ENCODE measurements at regions not wholly inside any gene's neighbourhood (a gene's known extent, or its start where the extent isn't known, plus 50 kb on each side); places are given as distances from the start of the nearest gene placed in this dataset.

DNA sequence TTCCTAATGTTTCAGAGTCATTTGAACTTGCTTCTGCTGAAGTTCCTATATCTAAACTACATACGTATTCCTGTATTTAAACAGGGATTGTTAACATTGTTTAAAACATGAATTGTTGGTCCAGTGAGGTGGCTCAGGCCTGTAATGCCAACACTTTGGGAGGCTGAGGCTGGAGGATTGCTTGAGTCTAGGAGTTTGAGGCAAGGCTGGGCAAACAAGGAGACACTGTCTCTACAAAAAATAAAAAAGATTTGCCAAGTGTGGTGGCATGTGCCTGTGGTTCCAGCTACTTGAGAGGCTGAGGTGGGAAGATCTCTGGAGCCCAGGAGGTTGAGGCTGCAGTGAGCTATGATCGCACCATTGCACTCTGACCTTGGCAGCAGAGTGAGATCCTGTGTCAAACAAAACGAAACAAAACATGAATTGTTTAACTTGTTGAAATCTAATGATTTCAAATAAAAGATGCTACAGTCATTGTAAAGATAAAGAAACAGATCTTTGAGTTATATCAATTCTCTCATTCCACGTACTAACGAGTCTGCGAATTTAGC, 809.4 kb downstream of the TYW1 start:
- no peaks in the 10 kb centered on the region for H3K36me3 ChIP-seq (ENCODE audit: control insufficient read depth in 3 of 3, insufficient read depth in 2 of 3, low read depth in 1 of 3, low read length in 3 of 3)
- no peak for FAIRE-seq
- H3K4me1 ChIP-seq (ENCODE audit: control insufficient read depth in 3 of 3, insufficient read depth in 2 of 3, low read depth in 1 of 3, low read length in 2 of 3): no peaks in the 10 kb centered on the region
- DNase-seq: no peak
- no peaks in the 10 kb centered on the region for H3K9me3 ChIP-seq (ENCODE audit: control insufficient read depth in 2 of 2, insufficient read depth in 1 of 2, low read depth in 1 of 2, low read length in 1 of 2)
- 68 to 75% (median 74%) methylated on average over 6 of the region's 6 CpGs for WGBS, 3 donors
- H3K27ac ChIP-seq (ENCODE audit: low read depth in 1 of 3, low read length in 2 of 3): no peak overlapping the region
- H3K4me3 ChIP-seq (ENCODE audit: low read depth in 1 of 3, low read length in 3 of 3): no peak overlapping the region
- no peaks in the 10 kb centered on the region for H3K27me3 ChIP-seq (ENCODE audit: control insufficient read depth in 3 of 3, insufficient read depth in 3 of 3, low read length in 3 of 3)

DNA sequence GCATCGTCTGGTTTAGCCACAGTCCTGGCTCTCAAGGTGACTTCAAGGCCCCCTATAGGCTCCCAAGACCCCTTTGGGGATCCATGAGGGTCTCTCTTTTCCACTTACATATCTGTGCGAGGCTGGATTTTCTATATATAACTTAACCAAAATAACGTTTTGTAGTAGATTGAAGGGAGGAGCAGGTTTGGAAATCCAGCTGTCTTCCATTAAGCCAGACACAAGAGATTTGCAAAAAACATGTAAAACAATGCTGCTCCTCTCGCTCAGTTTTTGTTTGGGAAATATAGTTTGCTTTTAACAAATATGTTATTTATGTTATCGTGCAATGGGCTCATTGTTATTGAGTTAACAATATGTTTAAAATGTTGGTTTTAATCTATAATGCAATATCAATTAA, 811.2 kb downstream of the TYW1 start:
- no peak overlapping the region for H3K4me3 ChIP-seq (ENCODE audit: low read depth in 1 of 3, low read length in 3 of 3)
- H3K27ac ChIP-seq (ENCODE audit: low read depth in 1 of 3, low read length in 2 of 3): no peak overlapping the region
- H3K4me1 ChIP-seq (ENCODE audit: control insufficient read depth in 3 of 3, insufficient read depth in 2 of 3, low read depth in 1 of 3, low read length in 2 of 3): no peaks in the 10 kb centered on the region
- H3K36me3 ChIP-seq (ENCODE audit: control insufficient read depth in 3 of 3, insufficient read depth in 2 of 3, low read depth in 1 of 3, low read length in 3 of 3): no peaks in the 10 kb centered on the region
- WGBS, 3 donors: 65 to 87% (median 77%) methylated on average over 5 of the region's 5 CpGs
- DNase-seq: no peak
- no peaks in the 10 kb centered on the region for H3K27me3 ChIP-seq (ENCODE audit: control insufficient read depth in 3 of 3, insufficient read depth in 3 of 3, low read length in 3 of 3)
- no peaks in the 10 kb centered on the region for H3K9me3 ChIP-seq (ENCODE audit: control insufficient read depth in 2 of 2, insufficient read depth in 1 of 2, low read depth in 1 of 2, low read length in 1 of 2)
- FAIRE-seq: no peak

DNA sequence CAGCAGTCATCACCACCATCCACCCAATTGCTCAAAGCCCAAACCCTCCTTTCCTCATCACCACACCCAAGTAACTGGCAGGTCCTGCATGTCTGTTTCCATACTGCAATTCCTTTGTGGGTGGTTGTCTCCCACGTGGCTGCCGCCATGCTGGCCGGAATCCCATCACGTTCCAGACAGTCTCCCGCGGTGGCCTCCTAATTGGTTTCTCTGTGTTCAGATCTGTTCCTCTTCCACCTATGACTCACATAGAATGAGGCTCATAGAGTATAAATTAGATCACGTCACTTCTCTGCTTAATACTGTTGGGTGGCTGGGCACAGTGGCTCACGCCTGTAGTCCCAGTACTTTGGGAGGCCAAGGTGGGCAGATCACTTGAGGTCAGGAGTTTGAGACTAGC, 813.0 kb downstream of the TYW1 start:
- H3K9me3 ChIP-seq (ENCODE audit: control insufficient read depth in 2 of 2, insufficient read depth in 1 of 2, low read depth in 1 of 2, low read length in 1 of 2): no peaks in the 10 kb centered on the region
- no peak overlapping the region for H3K4me3 ChIP-seq (ENCODE audit: low read depth in 1 of 3, low read length in 3 of 3)
- no peak overlapping the region for H3K27ac ChIP-seq (ENCODE audit: low read depth in 1 of 3, low read length in 2 of 3)
- no peak for FAIRE-seq
- H3K36me3 ChIP-seq (ENCODE audit: control insufficient read depth in 3 of 3, insufficient read depth in 2 of 3, low read depth in 1 of 3, low read length in 3 of 3): no peaks in the 10 kb centered on the region
- H3K4me1 ChIP-seq (ENCODE audit: control insufficient read depth in 3 of 3, insufficient read depth in 2 of 3, low read depth in 1 of 3, low read length in 2 of 3): no peaks in the 10 kb centered on the region
- no peak for DNase-seq
- 84 to 91% (median 86%) methylated on average over 8 of the region's 8 CpGs for WGBS, 3 donors
- H3K27me3 ChIP-seq (ENCODE audit: control insufficient read depth in 3 of 3, insufficient read depth in 3 of 3, low read length in 3 of 3): no peaks in the 10 kb centered on the region

DNA sequence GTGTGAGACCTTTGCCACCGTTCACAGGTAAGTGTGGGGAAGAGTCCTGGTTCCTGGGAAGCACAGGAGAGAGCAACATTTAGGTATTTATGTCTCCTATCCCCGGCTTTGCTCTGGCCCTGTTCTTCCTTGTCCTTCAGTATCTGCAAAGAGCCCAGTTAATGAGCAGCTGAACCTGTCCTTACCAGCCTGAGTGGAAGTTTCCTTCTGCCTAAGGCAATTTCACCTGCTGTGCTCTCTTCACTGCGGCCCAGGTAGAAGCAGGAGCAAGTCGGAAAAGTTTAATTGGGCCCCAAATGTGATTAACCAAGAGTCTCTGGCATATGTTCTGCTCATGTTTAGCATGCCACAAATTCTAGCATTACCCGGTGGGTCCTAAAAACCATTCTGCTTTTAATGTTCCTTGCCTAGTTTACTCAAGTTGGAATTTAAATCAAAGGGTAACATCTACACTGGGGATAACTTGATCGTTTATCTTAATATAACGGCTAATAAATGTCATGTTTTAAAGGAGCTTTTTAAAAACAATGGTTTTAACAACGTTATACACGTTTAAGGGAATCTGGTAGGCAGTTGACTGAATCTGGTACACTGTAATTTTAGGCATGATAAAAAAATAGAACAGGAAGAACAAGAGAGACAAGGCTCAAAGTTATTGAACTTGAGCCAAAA, 817.1 kb downstream of the TYW1 start:
- H3K4me3 ChIP-seq (ENCODE audit: low read depth in 1 of 3, low read length in 3 of 3): no peak overlapping the region
- no peaks in the 10 kb centered on the region for H3K4me1 ChIP-seq (ENCODE audit: control insufficient read depth in 3 of 3, insufficient read depth in 2 of 3, low read depth in 1 of 3, low read length in 2 of 3)
- H3K36me3 ChIP-seq (ENCODE audit: control insufficient read depth in 3 of 3, insufficient read depth in 2 of 3, low read depth in 1 of 3, low read length in 3 of 3): no peaks in the 10 kb centered on the region
- H3K27ac ChIP-seq (ENCODE audit: low read depth in 1 of 3, low read length in 2 of 3): no peak overlapping the region
- H3K27me3 ChIP-seq (ENCODE audit: control insufficient read depth in 3 of 3, insufficient read depth in 3 of 3, low read length in 3 of 3): no peaks in the 10 kb centered on the region
- 64 to 71% (median 65%) methylated on average over 9 of the region's 9 CpGs for whole genome bisulfite sequencing, 3 donors
- peaks cover 0 to 7% of the 10 kb centered on the region in 2 donors for H3K9me3 ChIP-seq (ENCODE audit: control insufficient read depth in 2 of 2, insufficient read depth in 1 of 2, low read depth in 1 of 2, low read length in 1 of 2)
- no peak for DNase-seq
- no peak for FAIRE-seq

DNA sequence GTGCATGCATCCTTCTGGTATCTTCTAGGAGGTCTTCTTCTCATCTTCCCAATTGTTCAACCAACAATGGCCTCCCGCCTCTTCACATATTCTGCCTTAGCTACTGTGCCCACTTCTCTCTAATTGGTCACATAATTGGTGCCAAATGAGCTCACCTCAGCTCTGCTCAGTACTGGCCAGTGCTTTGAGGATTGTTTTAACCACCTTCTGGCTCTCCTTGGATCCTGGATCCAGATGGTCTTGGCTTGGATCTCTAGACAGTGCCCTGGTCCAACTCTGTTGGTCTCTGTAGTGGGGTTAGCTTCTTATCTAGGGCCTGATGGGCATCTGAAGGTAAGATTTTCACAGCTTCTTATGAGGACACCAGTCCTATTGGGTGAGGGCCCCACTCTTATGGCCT, 820.8 kb downstream of the TYW1 start:
- no peaks in the 10 kb centered on the region for H3K27me3 ChIP-seq (ENCODE audit: control insufficient read depth in 3 of 3, insufficient read depth in 3 of 3, low read length in 3 of 3)
- DNase-seq (no peak), FAIRE-seq (no peak)
- no peak overlapping the region for H3K27ac ChIP-seq (ENCODE audit: low read depth in 1 of 3, low read length in 2 of 3)
- H3K4me1 ChIP-seq (ENCODE audit: control insufficient read depth in 3 of 3, insufficient read depth in 2 of 3, low read depth in 1 of 3, low read length in 2 of 3): no peaks in the 10 kb centered on the region
- 90 to 100% (median 95%) methylated on average over 1 of the region's 1 CpG for WGBS, 3 donors
- peaks cover 0 to 7% of the 10 kb centered on the region in 2 donors for H3K9me3 ChIP-seq (ENCODE audit: control insufficient read depth in 2 of 2, insufficient read depth in 1 of 2, low read depth in 1 of 2, low read length in 1 of 2)
- no peaks in the 10 kb centered on the region for H3K36me3 ChIP-seq (ENCODE audit: control insufficient read depth in 3 of 3, insufficient read depth in 2 of 3, low read depth in 1 of 3, low read length in 3 of 3)
- no peak overlapping the region for H3K4me3 ChIP-seq (ENCODE audit: low read depth in 1 of 3, low read length in 3 of 3)

DNA sequence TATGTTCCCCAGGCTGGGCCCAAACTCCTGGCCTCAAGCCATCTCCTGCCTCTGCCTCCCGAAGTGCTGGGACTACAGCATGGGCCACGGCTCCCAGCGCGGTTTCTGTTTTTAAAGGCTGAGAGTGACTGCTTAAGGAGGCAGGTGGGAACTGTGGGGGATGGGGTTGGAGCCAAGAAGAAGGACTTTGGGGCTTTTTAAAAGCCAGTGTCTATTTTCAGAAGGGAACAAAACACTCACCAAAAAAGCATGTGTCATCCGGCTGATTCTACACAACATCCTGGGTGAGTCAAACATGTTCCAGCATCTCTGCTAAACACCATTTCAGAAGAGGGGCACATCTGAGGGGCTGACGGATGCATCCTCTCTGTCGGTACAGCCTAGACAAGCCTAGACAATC, 824.5 kb downstream of the TYW1 start:
- DNase-seq: no peak
- Histone ChIP-seq H3K36me3 (ENCODE audit: control insufficient read depth in 3 of 3, insufficient read depth in 2 of 3, low read depth in 1 of 3, low read length in 3 of 3) (no peaks in the 10 kb centered on the region), H3K27ac (ENCODE audit: low read depth in 1 of 3, low read length in 2 of 3) (no peak overlapping the region), H3K4me3 (ENCODE audit: low read depth in 1 of 3, low read length in 3 of 3) (no peak overlapping the region), H3K4me1 (ENCODE audit: control insufficient read depth in 3 of 3, insufficient read depth in 2 of 3, low read depth in 1 of 3, low read length in 2 of 3) (no peaks in the 10 kb centered on the region), H3K27me3 (ENCODE audit: control insufficient read depth in 3 of 3, insufficient read depth in 3 of 3, low read length in 3 of 3) (no peaks in the 10 kb centered on the region), H3K9me3 (ENCODE audit: control insufficient read depth in 2 of 2, insufficient read depth in 1 of 2, low read depth in 1 of 2, low read length in 1 of 2) (peaks cover 0 to 7% of the 10 kb centered on the region in 2 donors)
- 82 to 95% (median 85%) methylated on average over 7 of the region's 7 CpGs for WGBS, 3 donors
- FAIRE-seq: no peak

DNA sequence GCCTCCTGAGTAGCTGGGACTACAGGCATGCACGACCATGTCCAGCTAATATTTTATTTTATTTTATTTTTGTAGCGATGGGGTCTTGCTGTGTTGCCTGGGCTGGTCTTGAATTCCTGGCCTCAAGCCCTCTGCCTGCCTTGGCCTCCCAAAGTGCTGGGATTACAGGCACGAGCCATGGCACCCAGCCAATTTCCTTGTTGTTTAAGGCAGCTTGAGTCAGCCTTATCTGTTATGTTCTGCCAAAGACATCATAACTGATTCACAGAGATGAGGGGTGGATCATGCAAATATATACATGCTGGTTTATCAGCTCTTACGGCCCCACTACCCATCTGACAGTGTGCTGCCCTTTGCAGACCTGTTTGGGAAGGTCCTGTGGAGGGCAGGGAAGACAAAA, 826.7 kb downstream of the TYW1 start:
- no peak overlapping the region for H3K27ac ChIP-seq (ENCODE audit: low read depth in 1 of 3, low read length in 2 of 3)
- FAIRE-seq (no peak), DNase-seq (no peak)
- H3K4me1 ChIP-seq (ENCODE audit: control insufficient read depth in 3 of 3, insufficient read depth in 2 of 3, low read depth in 1 of 3, low read length in 2 of 3): no peaks in the 10 kb centered on the region
- no peak overlapping the region for H3K4me3 ChIP-seq (ENCODE audit: low read depth in 1 of 3, low read length in 3 of 3)
- 33 to 45% (median 34%) methylated on average over 4 of the region's 4 CpGs for WGBS, 3 donors
- H3K9me3 ChIP-seq (ENCODE audit: control insufficient read depth in 2 of 2, insufficient read depth in 1 of 2, low read depth in 1 of 2, low read length in 1 of 2): no peaks in the 10 kb centered on the region
- no peaks in the 10 kb centered on the region for H3K36me3 ChIP-seq (ENCODE audit: control insufficient read depth in 3 of 3, insufficient read depth in 2 of 3, low read depth in 1 of 3, low read length in 3 of 3)
- no peaks in the 10 kb centered on the region for H3K27me3 ChIP-seq (ENCODE audit: control insufficient read depth in 3 of 3, insufficient read depth in 3 of 3, low read length in 3 of 3)

DNA sequence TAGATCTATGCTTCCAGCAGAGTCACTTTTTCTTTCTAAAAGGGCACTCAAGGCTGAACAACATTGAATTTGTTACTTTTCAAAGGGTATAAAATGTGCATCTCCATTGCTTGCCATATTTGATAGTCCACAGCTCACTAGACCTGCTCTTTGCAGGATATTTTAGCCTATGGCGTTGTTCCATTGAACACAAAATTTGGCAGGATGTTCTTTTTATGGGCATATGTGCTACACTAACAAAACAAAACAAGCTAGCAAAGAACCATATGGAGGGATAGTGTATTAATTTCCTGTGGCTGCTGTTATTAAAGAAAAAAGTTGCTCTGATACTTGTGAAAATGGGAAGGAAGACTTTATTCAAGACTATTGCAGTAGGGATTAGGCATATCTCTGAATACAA, 828.7 kb downstream of the TYW1 start:
- H3K4me3 ChIP-seq (ENCODE audit: low read depth in 1 of 3, low read length in 3 of 3): no peak overlapping the region
- 55 to 74% (median 69%) methylated on average over 1 of the region's 1 CpG for WGBS, 3 donors
- no peaks in the 10 kb centered on the region for H3K36me3 ChIP-seq (ENCODE audit: control insufficient read depth in 3 of 3, insufficient read depth in 2 of 3, low read depth in 1 of 3, low read length in 3 of 3)
- FAIRE-seq: no peak
- DNase-seq: no peak
- no peaks in the 10 kb centered on the region for H3K9me3 ChIP-seq (ENCODE audit: control insufficient read depth in 2 of 2, insufficient read depth in 1 of 2, low read depth in 1 of 2, low read length in 1 of 2)
- H3K27ac ChIP-seq (ENCODE audit: low read depth in 1 of 3, low read length in 2 of 3): no peak overlapping the region
- no peaks in the 10 kb centered on the region for H3K4me1 ChIP-seq (ENCODE audit: control insufficient read depth in 3 of 3, insufficient read depth in 2 of 3, low read depth in 1 of 3, low read length in 2 of 3)
- no peaks in the 10 kb centered on the region for H3K27me3 ChIP-seq (ENCODE audit: control insufficient read depth in 3 of 3, insufficient read depth in 3 of 3, low read length in 3 of 3)

DNA sequence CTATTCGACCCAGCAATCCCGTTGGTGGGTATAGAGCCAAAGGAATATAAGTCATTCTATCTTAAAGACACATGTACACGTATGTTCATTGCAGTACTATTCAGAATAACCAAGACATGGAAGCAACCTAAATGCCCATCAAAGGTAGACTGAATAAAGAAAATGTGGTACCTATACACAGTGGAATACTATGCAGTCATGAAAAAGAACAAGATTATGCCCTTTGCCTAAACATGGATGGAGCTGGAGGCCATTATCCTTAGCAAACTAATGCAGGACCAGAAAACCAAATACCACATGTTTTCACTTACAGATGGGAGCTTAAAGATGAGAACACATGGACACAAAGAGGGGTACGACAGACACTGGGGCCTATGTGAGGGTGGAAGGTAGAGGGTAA, 845.3 kb downstream of the TYW1 start:
- H3K36me3 ChIP-seq (ENCODE audit: control insufficient read depth in 3 of 3, insufficient read depth in 2 of 3, low read depth in 1 of 3, low read length in 3 of 3): no peaks in the 10 kb centered on the region
- FAIRE-seq: no peak
- H3K9me3 ChIP-seq (ENCODE audit: control insufficient read depth in 2 of 2, insufficient read depth in 1 of 2, low read depth in 1 of 2, low read length in 1 of 2): no peaks in the 10 kb centered on the region
- no peak overlapping the region for H3K27ac ChIP-seq (ENCODE audit: low read depth in 1 of 3, low read length in 2 of 3)
- no peak for DNase-seq
- no peaks in the 10 kb centered on the region for H3K4me1 ChIP-seq (ENCODE audit: control insufficient read depth in 3 of 3, insufficient read depth in 2 of 3, low read depth in 1 of 3, low read length in 2 of 3)
- no peak overlapping the region for H3K4me3 ChIP-seq (ENCODE audit: low read depth in 1 of 3, low read length in 3 of 3)
- H3K27me3 ChIP-seq (ENCODE audit: control insufficient read depth in 3 of 3, insufficient read depth in 3 of 3, low read length in 3 of 3): no peaks in the 10 kb centered on the region
- 83 to 91% (median 91%) methylated on average over 4 of the region's 4 CpGs for WGBS, 3 donors

Measured in small intestine (tissue), 7 donors.